Activated CD4-positive, alpha-beta T cell treated with anti-CD3 and anti-CD28 coated beads for 36 hours (primary cell): ENCODE measurements at regions not wholly inside any gene's neighbourhood (a gene's known extent, or its start where the extent isn't known, plus 50 kb on each side); places are given as distances from the start of the nearest gene placed in this dataset.

ENCODE experiments used
- ATAC-seq: fragments of 200-7000 bp; cut with Tn5 transposase; one replicate; pipeline ENCODE4 v1.10.0; 2021; ENCODE audit warnings: mild to moderate bottlenecking, moderate library complexity
- CTCF ChIA-PET: fragments of 350-600 bp; sonication (Branson Sonifier 250); formaldehyde crosslinking; loops from one replicate; lab custom pipeline; 2021; ENCODE audit warnings: antibody characterized with exemption; lab: Charles Lee
- POLR2A ChIA-PET: fragments of 350-600 bp; sonication (Branson Sonifier 250); formaldehyde crosslinking; loops from one replicate; lab custom pipeline; 2021; ENCODE audit warnings: antibody characterized with exemption, inconsistent platforms; lab: Charles Lee
- DNase-seq: peaks from one replicate; pipeline ENCODE4 v3.0.0-alpha.2; 2020
- H3K27ac Mint-ChIP-seq: one replicate; pipeline ENCODE4 v1.8.0; 2021; ENCODE audit warnings: mixed read lengths
- H3K27me3 Mint-ChIP-seq: one replicate; pipeline ENCODE4 v1.8.0; 2021; ENCODE audit warnings: mixed read lengths
- H3K36me3 Mint-ChIP-seq: one replicate; pipeline ENCODE4 v1.8.0; 2021; ENCODE audit warnings: low read depth, mixed read lengths
- H3K4me1 Mint-ChIP-seq: one replicate; pipeline ENCODE4 v1.8.0; 2021; ENCODE audit warnings: mixed read lengths
- H3K4me3 Mint-ChIP-seq: one replicate; pipeline ENCODE4 v1.8.0; 2021; ENCODE audit warnings: mild to moderate bottlenecking, moderate library complexity, mixed read lengths
- H3K9me3 Mint-ChIP-seq: one replicate; pipeline ENCODE4 v1.8.0; 2021; ENCODE audit warnings: low read depth, mixed read lengths
- intact Hi-C, 2 experiments: fragments of 100-400 bp; cut with DNase I in 1 of 2; cut with micrococcal nuclease in 1 of 2; formaldehyde crosslinking; loops; one replicate each; pipeline versions ENCODE4 v1.14.2 to v1.15.1; 2022 to 2024; cut with DNase I, micrococcal nuclease

GRCh38 chr2:144603334-144603733, 83.4 kb upstream of the ZEB2 start:
- no peak overlapping the region for H3K27ac Mint-ChIP-seq
- peaks cover 3% of the 10 kb centered on the region for H3K4me1 Mint-ChIP-seq
- POLR2A ChIA-PET: no interaction called here
- H3K36me3 Mint-ChIP-seq: no peaks in the 10 kb centered on the region
- DNase-seq (no peak), ATAC-seq (no peak)
- CTCF ChIA-PET: no interaction called here
- no peaks in the 10 kb centered on the region for H3K9me3 Mint-ChIP-seq
- peaks cover 14% of the 10 kb centered on the region for H3K27me3 Mint-ChIP-seq
- intact Hi-C loops: no loop called here
- H3K4me3 Mint-ChIP-seq: no peak overlapping the region

DNA sequence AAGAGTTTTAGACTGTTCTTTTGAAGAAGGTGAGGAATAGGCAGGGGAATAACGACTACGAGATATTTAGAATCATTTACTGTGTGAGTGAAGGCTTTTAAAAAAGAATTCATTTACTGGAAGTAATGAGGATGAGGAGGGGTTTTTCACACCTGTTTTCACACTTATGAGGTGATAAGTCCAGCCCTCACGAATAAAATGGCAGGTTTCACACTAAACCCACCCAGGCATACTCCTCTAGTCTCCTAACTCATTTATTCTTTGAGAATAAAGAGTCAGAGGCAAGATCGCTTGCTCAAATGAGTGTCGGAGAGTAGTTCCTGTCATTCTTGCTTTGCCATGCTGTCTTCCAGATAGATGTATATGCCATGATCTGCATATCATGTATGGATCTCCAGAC, 79.0 kb upstream of the ZEB2 start:
- no peaks in the 10 kb centered on the region for H3K36me3 Mint-ChIP-seq
- H3K9me3 Mint-ChIP-seq: peaks cover 3% of the 10 kb centered on the region
- peaks cover 17% of the 10 kb centered on the region for H3K27me3 Mint-ChIP-seq
- no peaks in the 10 kb centered on the region for H3K4me1 Mint-ChIP-seq
- no peak for DNase-seq
- no peak overlapping the region for H3K27ac Mint-ChIP-seq
- no peak overlapping the region for H3K4me3 Mint-ChIP-seq
- ChIA-PET POLR2A (no interaction called here), CTCF (no interaction called here)
- no peak for ATAC-seq
- intact Hi-C loops: no loop called here

DNA sequence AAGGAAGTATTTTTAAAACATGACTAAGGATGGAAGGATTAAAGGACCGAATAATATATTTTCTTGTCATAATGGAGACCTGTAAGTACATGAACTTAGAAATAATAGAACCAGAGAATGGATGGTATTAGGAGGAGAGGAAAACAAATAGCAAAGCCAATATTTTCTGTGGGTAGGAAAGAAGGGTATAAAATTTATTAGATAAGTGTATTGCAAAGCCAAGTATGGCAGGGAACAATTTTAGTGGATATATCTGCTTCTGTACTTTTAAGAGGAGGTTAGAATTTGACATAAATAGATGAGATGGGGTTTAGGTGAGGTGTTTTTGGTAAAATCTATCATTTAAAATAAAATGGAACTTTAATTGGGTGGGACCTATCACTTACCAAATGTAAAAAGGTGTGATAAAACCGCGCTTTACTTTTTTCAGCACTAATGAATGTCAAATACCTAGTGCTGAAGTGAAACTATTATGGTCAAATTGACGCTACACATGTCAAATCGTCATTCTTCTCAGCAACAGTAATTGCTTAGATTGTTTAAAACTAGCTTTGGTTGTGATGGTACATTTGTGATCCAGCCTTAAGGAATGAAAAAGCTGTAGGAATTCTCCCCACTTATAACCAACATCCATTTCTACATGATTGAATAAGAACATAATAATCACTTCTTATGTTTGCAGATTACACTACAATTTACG, 78.1 kb upstream of the ZEB2 start:
- H3K4me3 Mint-ChIP-seq: no peak overlapping the region
- peaks cover 3% of the 10 kb centered on the region for H3K9me3 Mint-ChIP-seq
- ChIA-PET POLR2A (no interaction called here), CTCF (no interaction called here)
- ATAC-seq (no peak), DNase-seq (no peak)
- no peaks in the 10 kb centered on the region for H3K36me3 Mint-ChIP-seq
- H3K4me1 Mint-ChIP-seq: no peaks in the 10 kb centered on the region
- H3K27me3 Mint-ChIP-seq: peaks cover 17% of the 10 kb centered on the region
- H3K27ac Mint-ChIP-seq: no peak overlapping the region
- intact Hi-C loops: no loop called here

GRCh38 chr2:144597388-144597787, 77.5 kb upstream of the ZEB2 start:
- no peak overlapping the region for H3K27ac Mint-ChIP-seq
- CTCF ChIA-PET: no interaction called here
- no peaks in the 10 kb centered on the region for H3K4me1 Mint-ChIP-seq
- DNase-seq (no peak), ATAC-seq (no peak)
- intact Hi-C loops: no loop called here
- H3K36me3 Mint-ChIP-seq: no peaks in the 10 kb centered on the region
- H3K4me3 Mint-ChIP-seq: no peak overlapping the region
- H3K9me3 Mint-ChIP-seq: peaks cover 3% of the 10 kb centered on the region
- POLR2A ChIA-PET: no interaction called here
- peaks cover 17% of the 10 kb centered on the region for H3K27me3 Mint-ChIP-seq

DNA sequence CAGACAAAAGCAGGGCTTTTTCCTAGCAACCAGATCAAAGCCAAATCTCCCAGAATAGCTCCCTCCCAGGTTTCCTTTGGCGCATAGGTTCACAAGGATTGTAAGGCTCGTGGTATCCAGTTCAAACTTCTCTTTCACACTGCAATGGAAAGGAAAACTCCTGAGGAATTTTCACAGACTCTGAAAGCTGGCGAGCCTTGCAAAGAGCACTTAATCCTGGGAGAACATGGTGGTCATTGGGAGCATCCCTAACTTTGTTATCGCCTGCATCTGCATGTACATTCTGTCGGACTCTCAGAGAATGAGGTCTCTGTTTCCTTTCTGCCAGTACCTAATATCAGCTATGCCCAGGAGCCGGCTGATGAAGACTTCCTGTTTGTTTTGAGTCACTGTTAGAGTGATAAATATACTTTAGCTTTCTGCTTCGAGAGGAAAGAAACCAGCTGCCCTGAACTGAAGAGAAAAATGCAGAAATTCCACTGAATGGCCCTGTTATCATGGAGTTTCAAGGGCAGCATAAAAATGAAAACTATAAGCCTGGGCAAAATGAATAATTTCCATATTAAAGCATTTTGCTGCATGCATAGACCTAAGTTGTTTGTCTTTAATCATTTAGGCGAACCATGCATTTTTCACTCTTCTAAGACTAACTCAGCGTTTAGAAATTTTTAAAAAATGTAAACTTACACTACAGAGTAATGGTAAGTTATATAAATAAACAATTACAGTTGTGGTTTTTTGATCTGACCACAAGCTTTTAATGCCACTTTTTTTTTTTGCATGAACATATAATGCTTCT, 76.4 kb upstream of the ZEB2 start:
- Mint-ChIP-seq H3K36me3 (no peaks in the 10 kb centered on the region), H3K27ac (no peak overlapping the region), H3K27me3 (peaks cover 17% of the 10 kb centered on the region), H3K4me3 (no peak overlapping the region), H3K4me1 (no peaks in the 10 kb centered on the region), H3K9me3 (peaks cover 3% of the 10 kb centered on the region)
- ChIA-PET POLR2A (no interaction called here), CTCF (no interaction called here)
- intact Hi-C loops: no loop called here
- no peak for DNase-seq
- ATAC-seq: no peak

DNA sequence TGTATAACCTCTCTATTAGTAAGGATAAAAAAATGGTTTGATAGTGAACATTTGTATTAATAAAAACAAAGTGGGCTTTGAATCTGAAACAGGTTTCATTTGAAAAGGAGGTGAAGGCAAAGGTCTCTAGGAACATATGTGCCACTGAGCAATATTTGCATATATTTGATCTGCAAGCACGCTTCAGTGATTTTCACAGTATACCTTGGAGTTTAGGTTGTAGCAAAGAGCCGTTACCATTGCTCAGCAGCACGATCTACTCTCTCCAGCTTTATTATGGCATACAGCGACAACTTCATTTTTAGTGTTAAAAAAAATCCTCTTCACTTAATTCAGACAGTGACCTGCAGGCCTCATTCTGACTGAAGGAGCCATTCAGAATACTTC, 75.8 kb upstream of the ZEB2 start:
- Mint-ChIP-seq H3K27me3 (peaks cover 16% of the 10 kb centered on the region), H3K4me3 (no peak overlapping the region), H3K27ac (no peak overlapping the region), H3K36me3 (no peaks in the 10 kb centered on the region), H3K4me1 (no peaks in the 10 kb centered on the region), H3K9me3 (peaks cover 3% of the 10 kb centered on the region)
- intact Hi-C loops: no loop called here
- ATAC-seq (no peak), DNase-seq (no peak)
- CTCF ChIA-PET: no interaction called here
- POLR2A ChIA-PET: no interaction called here

DNA sequence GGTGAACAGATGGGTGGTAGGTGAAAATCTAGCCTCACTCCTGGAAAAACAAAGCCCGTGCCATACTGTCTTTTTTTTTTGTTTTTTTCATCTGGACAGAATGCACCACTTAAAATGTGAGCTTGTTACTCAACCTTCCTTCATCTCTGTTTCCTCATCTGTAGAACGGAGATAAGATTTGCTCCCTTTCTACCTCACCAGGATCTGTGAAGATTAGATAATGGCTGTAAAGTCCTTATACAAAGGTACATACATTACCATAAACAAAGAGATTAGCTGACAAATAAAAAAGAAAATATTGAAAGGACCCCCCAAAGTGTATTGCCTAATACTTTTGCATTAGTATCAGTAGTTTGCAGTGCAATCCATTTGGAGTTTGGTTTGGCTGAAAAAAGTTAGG, 75.4 kb upstream of the ZEB2 start:
- Mint-ChIP-seq H3K4me3 (no peak overlapping the region), H3K4me1 (no peaks in the 10 kb centered on the region), H3K36me3 (no peaks in the 10 kb centered on the region), H3K27me3 (peaks cover 15% of the 10 kb centered on the region), H3K27ac (no peak overlapping the region), H3K9me3 (peaks cover 3% of the 10 kb centered on the region)
- CTCF ChIA-PET: interaction anchor here (1.0 kb wide), 1 partner anchor 9 kb away, joined by 3 read pairs; no protein-coding TSS in a partner anchor
- POLR2A ChIA-PET: no interaction called here
- ATAC-seq (no peak), DNase-seq (no peak)
- intact Hi-C loops: no loop called here

- H3K4me1 Mint-ChIP-seq: no peaks in the 10 kb centered on the region
- H3K27ac Mint-ChIP-seq: no peak overlapping the region
- POLR2A ChIA-PET: no interaction called here
- no peak overlapping the region for H3K4me3 Mint-ChIP-seq
- H3K27me3 Mint-ChIP-seq: peaks cover 10% of the 10 kb centered on the region
- DNase-seq (no peak), ATAC-seq (no peak)
- CTCF ChIA-PET: no interaction called here
- H3K36me3 Mint-ChIP-seq: no peaks in the 10 kb centered on the region
- peaks cover 3% of the 10 kb centered on the region for H3K9me3 Mint-ChIP-seq
- intact Hi-C loops: no loop called here
Observed at GRCh38 chr2:144593803-144594202, 73.9 kb upstream of the ZEB2 start.

- DNase-seq (no peak), ATAC-seq (no peak)
- Mint-ChIP-seq H3K27me3 (peaks cover 9% of the 10 kb centered on the region), H3K36me3 (no peaks in the 10 kb centered on the region), H3K27ac (no peak overlapping the region), H3K9me3 (no peaks in the 10 kb centered on the region), H3K4me3 (no peak overlapping the region), H3K4me1 (no peaks in the 10 kb centered on the region)
- ChIA-PET CTCF (no interaction called here), POLR2A (no interaction called here)
- intact Hi-C loops: no loop called here
Observed at GRCh38 chr2:144592500-144593256, 72.8 kb upstream of the ZEB2 start.

- no peak for DNase-seq
- POLR2A ChIA-PET: no interaction called here
- Mint-ChIP-seq H3K27ac (no peak overlapping the region), H3K9me3 (no peaks in the 10 kb centered on the region), H3K36me3 (no peaks in the 10 kb centered on the region), H3K4me3 (no peak overlapping the region), H3K4me1 (peaks cover 16% of the 10 kb centered on the region), H3K27me3 (peaks cover 17% of the 10 kb centered on the region)
- CTCF ChIA-PET: interaction anchor here (0.7 kb wide), 1 partner anchor 432 kb away, joined by 3 read pairs; no protein-coding TSS in a partner anchor
- intact Hi-C loops: loop anchor here in 1 of 2 experiments (10.0 kb wide), 1 partner anchor 883 kb away; no protein-coding TSS in a partner anchor
- no peak for ATAC-seq
Observed at GRCh38 chr2:144587306-144587705, 67.4 kb upstream of the ZEB2 start.

DNA sequence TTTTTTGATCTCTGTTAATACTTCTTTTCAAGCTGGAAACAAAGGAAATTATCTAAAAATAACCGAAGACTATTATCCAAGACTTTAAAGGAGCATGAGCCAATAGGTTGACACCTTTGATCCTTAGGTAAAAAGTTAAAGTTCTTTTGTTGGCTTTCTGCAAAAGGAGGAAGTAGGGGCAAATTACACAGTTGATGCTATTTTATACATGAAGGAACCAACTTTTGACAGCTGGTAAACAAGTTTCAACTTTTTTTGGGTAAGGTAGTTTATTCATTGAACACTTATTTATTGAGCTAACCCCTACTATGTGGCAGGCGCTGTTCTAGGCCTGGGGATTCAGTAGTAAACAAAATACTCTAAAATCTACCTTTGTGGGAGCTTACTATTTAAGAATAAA, 66.6 kb upstream of the ZEB2 start:
- no peak overlapping the region for H3K27ac Mint-ChIP-seq
- no peaks in the 10 kb centered on the region for H3K36me3 Mint-ChIP-seq
- H3K27me3 Mint-ChIP-seq: peaks cover 23% of the 10 kb centered on the region
- no peak overlapping the region for H3K4me3 Mint-ChIP-seq
- ChIA-PET CTCF (interaction anchor here (0.9 kb wide), 1 partner anchor 8 kb away, joined by 3 read pairs; no protein-coding TSS in a partner anchor), POLR2A (no interaction called here)
- DNase-seq (no peak), ATAC-seq (no peak)
- no peaks in the 10 kb centered on the region for H3K9me3 Mint-ChIP-seq
- intact Hi-C loops: loop anchor here in 1 of 2 experiments (10.0 kb wide), 1 partner anchor 882 kb away; no protein-coding TSS in a partner anchor
- H3K4me1 Mint-ChIP-seq: peaks cover 16% of the 10 kb centered on the region
